ENCODE measurements at regions not wholly inside any gene's neighbourhood (a gene's known extent, or its start where the extent isn't known, plus 50 kb on each side); places are given as distances from the start of the nearest gene placed in this dataset.
A peak's percentile ranks its signal among the peaks of the same experiment; 100 is the strongest.

GRCh38 chr9:7304627-7304995 is 495.0 kb downstream of the DMAC1 start:
- no peak for DNase-seq (ENCODE audit: low read depth in 2 of 2)

GRCh38 chr9:7303907-7304626 is 495.5 kb downstream of the DMAC1 start:
- DNase-seq (ENCODE audit: low read depth in 2 of 2): no peak

GRCh38 chr9:7300484-7300883 is 499.1 kb downstream of the DMAC1 start:
- DNase-seq (ENCODE audit: low read depth in 2 of 2): no peak

- peak in 1 of 2 donors; percentile 8 for DNase-seq (ENCODE audit: low read depth in 2 of 2)
Measured at GRCh38 chr9:7298123-7298522, 501.5 kb downstream of the DMAC1 start.

- no peak for DNase-seq (ENCODE audit: low read depth in 2 of 2)
Measured at GRCh38 chr9:7297521-7297920, 502.1 kb downstream of the DMAC1 start.

GRCh38 chr9:7293091-7293490 is 506.5 kb downstream of the DMAC1 start:
- DNase-seq (ENCODE audit: low read depth in 2 of 2): no peak

GRCh38 chr9:7289773-7290172 is 509.8 kb downstream of the DMAC1 start:
- no peak for DNase-seq (ENCODE audit: low read depth in 2 of 2)

GRCh38 chr9:7287986-7288385 is 511.6 kb downstream of the DMAC1 start:
- DNase-seq (ENCODE audit: low read depth in 2 of 2): no peak

- no peak for DNase-seq (ENCODE audit: low read depth in 2 of 2)
Measured at GRCh38 chr9:7287065-7287464, 512.5 kb downstream of the DMAC1 start.

- no peak for DNase-seq (ENCODE audit: low read depth in 2 of 2)
Measured at GRCh38 chr9:7286101-7286500, 513.5 kb downstream of the DMAC1 start.

- DNase-seq (ENCODE audit: low read depth in 2 of 2): no peak
Measured at GRCh38 chr9:7285199-7285598, 514.4 kb downstream of the DMAC1 start.

- DNase-seq (ENCODE audit: low read depth in 2 of 2): no peak
Measured at GRCh38 chr9:7284517-7284916, 515.1 kb downstream of the DMAC1 start.

GRCh38 chr9:7284117-7284516 is 515.5 kb downstream of the DMAC1 start:
- DNase-seq (ENCODE audit: low read depth in 2 of 2): no peak

GRCh38 chr9:7273575-7273974 is 515.8 kb downstream of the KDM4C start:
- no peak for DNase-seq (ENCODE audit: low read depth in 2 of 2)

- DNase-seq (ENCODE audit: low read depth in 2 of 2): no peak
Measured at GRCh38 chr9:7266911-7267595, 509.3 kb downstream of the KDM4C start.

- no peak for DNase-seq (ENCODE audit: low read depth in 2 of 2)
Measured at GRCh38 chr9:7265181-7265580, 507.4 kb downstream of the KDM4C start.

- DNase-seq (ENCODE audit: low read depth in 2 of 2): no peak
Measured at GRCh38 chr9:7259544-7260241, 501.9 kb downstream of the KDM4C start.

- no peak for DNase-seq (ENCODE audit: low read depth in 2 of 2)
Measured at GRCh38 chr9:7258688-7259396, 501.1 kb downstream of the KDM4C start.

- no peak for DNase-seq (ENCODE audit: low read depth in 2 of 2)
Measured at GRCh38 chr9:7246917-7247522, 489.2 kb downstream of the KDM4C start.

- DNase-seq (ENCODE audit: low read depth in 2 of 2): no peak
Measured at GRCh38 chr9:7245976-7246580, 488.3 kb downstream of the KDM4C start.

- DNase-seq (ENCODE audit: low read depth in 2 of 2): no peak
Measured at GRCh38 chr9:7243838-7244237, 486.1 kb downstream of the KDM4C start.
